ENCODE measurements at regions not wholly inside any gene's neighbourhood (a gene's known extent, or its start where the extent isn't known, plus 50 kb on each side); places are given as distances from the start of the nearest gene placed in this dataset.
"Not testable (repeated sequence)": the region's sequence is repeated elsewhere in the genome, so short reads cannot be mapped to it uniquely, and the experiment has no call there.

- DNase-seq: not testable (repeated sequence)
These were observed 352.5 kb downstream of the KCNJ18 start for GRCh38 chr17:22044706-22045246.

DNA sequence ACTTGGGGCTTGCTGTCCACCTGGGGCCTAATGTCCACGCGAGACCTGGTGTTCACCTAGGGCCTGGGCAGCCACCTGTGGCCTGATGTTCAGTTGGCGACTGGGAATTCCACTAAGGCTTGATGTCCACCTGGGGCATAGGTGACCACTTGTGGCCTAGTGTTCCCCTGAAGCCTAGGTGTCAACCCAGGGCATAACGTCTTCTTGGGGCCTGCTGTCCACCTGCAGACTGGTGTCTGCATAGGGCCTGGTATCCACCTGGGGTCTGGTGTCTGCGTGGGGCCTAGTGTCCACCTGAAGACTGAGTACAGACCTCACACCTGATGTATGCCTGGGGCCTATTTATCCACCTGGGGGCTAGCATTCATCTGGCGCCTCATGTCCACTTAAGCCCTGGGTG lies 355.2 kb downstream of the KCNJ18 start:
- DNase-seq: not testable (repeated sequence)

GRCh38 chr17:22048226-22048625 lies 355.9 kb downstream of the KCNJ18 start:
- not testable (repeated sequence) for DNase-seq

- DNase-seq: not testable (repeated sequence)
These were observed 358.4 kb downstream of the KCNJ18 start for GRCh38 chr17:22050766-22051165.

GRCh38 chr17:22052715-22053114 lies 360.4 kb downstream of the KCNJ18 start:
- DNase-seq: not testable (repeated sequence)

- not testable (repeated sequence) for DNase-seq
These were observed 364.2 kb downstream of the KCNJ18 start for GRCh38 chr17:22056566-22056965.

DNA sequence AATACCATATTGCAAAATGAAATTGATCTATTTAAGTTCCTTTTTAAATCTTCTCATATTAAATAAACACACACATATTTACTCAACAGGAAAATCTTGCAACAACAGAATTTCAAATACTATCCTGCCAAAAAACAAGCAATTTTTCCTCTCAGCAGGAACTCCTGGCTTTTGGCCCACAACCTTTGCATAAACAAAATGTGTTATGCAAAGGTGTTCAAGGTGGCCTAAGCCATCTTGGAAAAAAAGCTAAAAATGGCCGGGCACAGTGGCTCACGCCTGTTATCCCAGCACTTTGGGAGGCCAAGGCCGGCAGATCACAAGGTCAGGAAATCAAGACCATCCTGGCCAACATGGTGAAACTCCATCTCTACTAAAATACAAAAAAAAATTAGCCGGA lies 383.6 kb downstream of the KCNJ18 start:
- DNase-seq: not testable (repeated sequence)

- DNase-seq: not testable (repeated sequence)
These were observed 396.3 kb downstream of the KCNJ18 start for GRCh38 chr17:22088589-22088988.

DNA sequence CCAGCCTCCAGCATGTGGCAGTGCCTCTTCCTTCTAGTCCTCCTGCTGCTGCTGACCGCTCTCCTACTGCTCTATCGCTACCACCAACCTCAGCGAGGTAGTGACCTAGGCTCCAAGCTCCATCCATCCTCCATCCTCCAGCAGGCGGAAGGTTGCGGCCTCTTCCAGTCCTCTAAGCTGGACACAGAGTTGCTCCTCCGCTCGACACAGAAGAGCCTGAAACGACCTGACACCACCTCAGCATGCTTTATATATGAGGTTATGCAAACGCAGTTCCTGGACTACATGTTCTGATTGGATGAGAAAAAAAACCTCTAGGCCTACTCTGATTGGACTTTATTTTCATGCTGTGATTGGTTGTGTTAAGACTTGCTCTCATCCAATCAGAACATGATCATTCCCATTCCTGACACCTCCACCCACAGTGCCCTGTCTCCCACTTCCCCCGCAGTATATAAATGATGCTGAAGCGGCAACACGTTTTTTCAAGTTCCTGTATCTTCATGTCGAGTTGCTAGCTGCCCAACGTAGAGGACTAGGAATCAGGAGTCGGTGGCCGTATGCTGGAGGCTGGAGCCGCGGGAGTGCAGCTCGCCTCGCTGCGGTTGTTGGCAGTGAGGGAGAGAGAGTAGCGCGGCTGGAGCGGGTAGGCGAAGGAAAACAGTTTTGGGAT lies 398.1 kb downstream of the KCNJ18 start:
- DNase-seq: no peak

DNA sequence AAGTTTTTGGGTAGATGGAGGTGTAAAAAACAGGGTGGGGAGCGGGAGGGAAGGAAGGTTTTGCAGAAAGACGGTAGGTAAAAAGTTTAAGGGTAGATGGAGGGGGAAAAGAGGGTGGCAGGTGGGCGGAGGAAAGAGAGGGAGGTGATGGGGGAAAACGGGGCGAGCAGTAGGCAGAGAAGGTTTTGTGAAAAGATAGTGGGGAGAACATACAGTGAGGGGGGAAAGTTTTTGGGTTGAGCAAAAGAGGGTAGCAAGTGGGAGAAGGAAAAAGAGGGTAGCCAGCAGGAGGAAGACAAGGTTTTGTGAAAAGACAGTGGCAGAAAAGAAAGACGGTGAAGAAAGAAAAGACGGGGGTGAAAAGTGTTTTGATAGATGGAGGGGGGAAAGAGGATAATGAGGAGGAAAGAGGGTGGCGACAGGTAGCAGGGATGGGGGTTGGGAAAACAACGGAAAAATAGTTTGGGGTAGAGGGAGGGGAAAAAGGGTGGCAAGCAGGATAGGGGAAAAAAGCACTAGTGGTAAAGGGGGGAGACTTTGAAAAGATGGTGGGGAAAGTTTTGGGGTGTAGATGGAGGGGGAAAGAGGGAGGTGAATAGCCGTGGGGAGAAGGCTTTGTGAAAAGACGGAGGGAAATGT lies 398.8 kb downstream of the KCNJ18 start:
- DNase-seq: not testable (repeated sequence)

DNA sequence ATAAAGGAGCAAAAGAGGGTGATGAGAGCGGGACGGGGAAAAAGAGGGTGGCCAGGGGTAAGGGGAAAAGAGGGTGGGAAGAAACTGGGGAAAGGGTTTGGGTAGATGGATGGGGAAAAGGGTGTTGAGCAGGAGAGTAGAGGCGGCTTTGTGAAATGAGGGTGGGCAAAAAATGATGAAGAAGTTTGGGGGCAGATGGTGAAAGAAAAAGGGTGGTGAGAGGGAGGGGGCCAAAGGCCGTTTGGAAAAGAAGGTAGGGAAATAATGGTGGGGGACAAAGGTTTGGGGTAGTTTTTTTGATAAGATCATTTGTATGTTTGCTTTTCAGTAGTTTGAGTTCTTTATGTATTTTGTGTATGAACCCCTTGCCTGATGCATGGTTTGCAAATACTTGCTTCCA lies 399.5 kb downstream of the KCNJ18 start:
- DNase-seq: not testable (repeated sequence)

DNA sequence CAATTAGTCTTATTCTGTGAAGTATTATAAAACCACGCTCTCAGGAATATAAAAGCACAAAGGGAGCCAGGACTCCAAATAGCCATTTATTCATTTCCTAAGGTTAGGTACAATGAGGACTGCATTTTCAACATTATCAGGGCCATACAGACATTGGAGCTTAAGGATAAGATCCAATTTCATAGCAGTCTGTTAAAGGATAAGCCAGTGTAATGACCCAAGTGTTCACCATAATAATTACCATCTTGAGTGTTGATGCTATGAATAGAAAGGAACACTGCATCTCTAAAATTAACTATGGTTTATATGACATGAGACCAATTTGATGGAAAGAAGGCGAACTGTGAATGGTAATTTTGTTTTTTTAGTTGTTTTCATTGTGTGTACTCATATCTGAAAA lies 403.1 kb downstream of the KCNJ18 start:
- not testable (repeated sequence) for DNase-seq

DNA sequence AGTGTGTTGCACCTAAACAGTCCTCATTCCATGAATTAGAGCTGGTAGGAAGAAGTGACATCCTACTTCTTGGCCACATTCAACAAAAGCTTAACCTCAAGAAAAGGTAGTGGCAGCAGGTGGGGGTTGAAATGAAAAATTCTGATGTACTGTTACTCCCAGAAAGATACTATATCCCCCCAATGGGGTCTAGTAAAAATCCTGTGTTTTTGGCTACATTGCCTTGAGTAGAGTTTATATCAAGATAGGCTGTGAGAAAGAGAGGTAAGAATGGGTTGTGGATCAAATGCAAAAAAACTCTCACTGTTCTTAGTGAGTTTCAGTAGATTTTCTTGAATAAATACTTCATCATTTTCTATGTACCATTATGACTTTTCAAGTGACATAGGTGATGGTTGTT lies 407.3 kb downstream of the KCNJ18 start:
- DNase-seq: not testable (repeated sequence)

- no peak for DNase-seq
These were observed 409.9 kb downstream of the KCNJ18 start for GRCh38 chr17:22102177-22102576.

DNA sequence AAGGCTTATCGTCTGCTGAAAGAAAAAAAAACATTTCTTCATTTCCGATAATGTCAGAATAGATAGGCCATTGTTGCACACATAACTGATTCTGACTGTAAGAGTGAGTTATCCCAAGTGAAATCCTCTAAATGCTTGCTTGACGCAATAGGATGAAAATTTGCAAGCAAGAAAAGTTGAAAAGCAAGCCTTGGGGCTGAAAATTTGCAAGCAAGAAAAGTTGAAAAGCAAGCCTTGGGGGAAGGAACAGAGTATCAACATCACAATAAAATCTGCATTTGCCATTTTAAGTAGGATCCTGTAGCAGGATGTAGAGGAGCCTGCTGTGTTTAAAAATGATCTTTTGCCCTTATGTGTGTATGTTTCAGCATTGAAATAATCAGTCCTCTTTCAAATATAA lies 424.4 kb downstream of the KCNJ18 start:
- DNase-seq: not testable (repeated sequence)

- DNase-seq: not testable (repeated sequence)
These were observed 425.1 kb downstream of the KCNJ18 start for GRCh38 chr17:22117401-22117800.

GRCh38 chr17:22119016-22119415 lies 426.7 kb downstream of the KCNJ18 start:
- not testable (repeated sequence) for DNase-seq

- not testable (repeated sequence) for DNase-seq
These were observed 427.4 kb downstream of the KCNJ18 start for GRCh38 chr17:22119751-22120150.

GRCh38 chr17:22123536-22124281 lies 431.4 kb downstream of the KCNJ18 start:
- DNase-seq: no peak

- no peak for DNase-seq
These were observed 435.8 kb downstream of the KCNJ18 start for GRCh38 chr17:22128171-22128570.

GRCh38 chr17:22128723-22129122 lies 436.4 kb downstream of the KCNJ18 start:
- DNase-seq: no peak

GRCh38 chr17:22129920-22130319 lies 437.6 kb downstream of the KCNJ18 start:
- DNase-seq: not testable (repeated sequence)

DNA sequence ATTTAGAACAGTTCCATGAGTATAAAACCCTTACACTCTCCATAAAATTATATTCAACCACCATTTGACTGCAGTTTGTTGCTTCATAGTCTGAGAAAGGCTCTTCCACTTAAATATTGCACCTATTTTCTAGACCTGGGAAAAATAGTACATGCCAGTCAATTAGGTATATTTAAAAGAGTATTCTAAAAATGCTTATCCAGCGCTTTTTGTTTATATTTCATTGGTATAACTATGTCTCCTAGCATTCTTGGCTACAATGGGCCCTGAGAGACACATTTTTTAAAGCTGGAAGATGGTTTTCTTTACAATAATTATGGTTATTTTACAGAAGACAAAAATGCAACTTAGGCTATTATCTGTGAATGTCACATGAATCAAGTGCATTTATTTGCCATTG lies 439.4 kb downstream of the KCNJ18 start:
- no peak for DNase-seq

Measured in hematopoietic multipotent progenitor cell treated with erythropoietin and hydrocortisone succinate and interleukin-3 and kit ligand, for 6 days (in vitro differentiated cells).